ENCODE measurements at regions not wholly inside any gene's neighbourhood (a gene's known extent, or its start where the extent isn't known, plus 50 kb on each side); places are given as distances from the start of the nearest gene placed in this dataset.
"Not testable (repeated sequence)": the region's sequence is repeated elsewhere in the genome, so short reads cannot be mapped to it uniquely, and the experiment has no call there.

- TF ChIP-seq CTCF, POLR2A (IDR thresholded peaks at IDR 0.05): not testable (repeated sequence)
Observed at GRCh38 chr4:189810318-189811181, 130.1 kb upstream of the FRG1 start.

Measured in lower leg skin (tissue), 3 donors.